GM19238 (cell line): ENCODE measurements at regions not wholly inside any gene's neighbourhood (a gene's known extent, or its start where the extent isn't known, plus 50 kb on each side); places are given as distances from the start of the nearest gene placed in this dataset.
"Not testable (repeated sequence)": the region's sequence is repeated elsewhere in the genome, so short reads cannot be mapped to it uniquely, and the experiment has no call there.

Experiments
- DNase-seq: peaks from one replicate; pipeline ENCODE4 v3.0.0; 2011; ENCODE audit warnings: low spot score; ENCODE audit not compliant: insufficient read length

GRCh38 chr2:49686897-49687442 is 532.7 kb upstream of the FSHR start:
- no peak for DNase-seq

GRCh38 chr2:49686291-49686690 is 532.0 kb upstream of the FSHR start:
- DNase-seq, result no peak

- no peak for DNase-seq
Observed at GRCh38 chr2:49677227-49677626, 522.9 kb upstream of the FSHR start.

- DNase-seq, result no peak
Observed at GRCh38 chr2:49664827-49665226, 510.5 kb upstream of the FSHR start.

- no peak for DNase-seq
Observed at GRCh38 chr2:49661809-49662208, 507.5 kb upstream of the FSHR start.

- no peak for DNase-seq
Observed at GRCh38 chr2:49656853-49657252, 502.5 kb upstream of the FSHR start.

- DNase-seq, result no peak
Observed at GRCh38 chr2:49643149-49643548, 488.8 kb upstream of the FSHR start.

- no peak for DNase-seq
Observed at GRCh38 chr2:49640630-49641029, 486.3 kb upstream of the FSHR start.

- DNase-seq, result no peak
Observed at GRCh38 chr2:49621016-49621415, 466.7 kb upstream of the FSHR start.

- no peak for DNase-seq
Observed at GRCh38 chr2:49619804-49620203, 465.5 kb upstream of the FSHR start.

- DNase-seq, result no peak
Observed at GRCh38 chr2:49618491-49618890, 464.2 kb upstream of the FSHR start.

- DNase-seq, result no peak
Observed at GRCh38 chr2:49616800-49617199, 462.5 kb upstream of the FSHR start.

- not testable (repeated sequence) for DNase-seq
Observed at GRCh38 chr2:49611796-49612195, 457.5 kb upstream of the FSHR start.

GRCh38 chr2:49600524-49600923 is 446.2 kb upstream of the FSHR start:
- DNase-seq, result no peak

- DNase-seq, result no peak
Observed at GRCh38 chr2:49598231-49598630, 443.9 kb upstream of the FSHR start.

- no peak for DNase-seq
Observed at GRCh38 chr2:49585921-49586320, 431.6 kb upstream of the FSHR start.

GRCh38 chr2:49582946-49583345 is 428.6 kb upstream of the FSHR start:
- no peak for DNase-seq

GRCh38 chr2:49577041-49577440 is 422.7 kb upstream of the FSHR start:
- no peak for DNase-seq

- no peak for DNase-seq
Observed at GRCh38 chr2:49569176-49569575, 414.9 kb upstream of the FSHR start.

GRCh38 chr2:49567811-49568600 is 413.7 kb upstream of the FSHR start:
- DNase-seq, result no peak

- no peak for DNase-seq
Observed at GRCh38 chr2:49567021-49567420, 412.7 kb upstream of the FSHR start.

GRCh38 chr2:49553658-49554057 is 399.3 kb upstream of the FSHR start:
- DNase-seq, result no peak

- DNase-seq, result no peak
Observed at GRCh38 chr2:49532702-49533101, 378.4 kb upstream of the FSHR start.
